ENCODE measurements at regions not wholly inside any gene's neighbourhood (a gene's known extent, or its start where the extent isn't known, plus 50 kb on each side); places are given as distances from the start of the nearest gene placed in this dataset.
"Not testable (repeated sequence)": the region's sequence is repeated elsewhere in the genome, so short reads cannot be mapped to it uniquely, and the experiment has no call there.

DNA sequence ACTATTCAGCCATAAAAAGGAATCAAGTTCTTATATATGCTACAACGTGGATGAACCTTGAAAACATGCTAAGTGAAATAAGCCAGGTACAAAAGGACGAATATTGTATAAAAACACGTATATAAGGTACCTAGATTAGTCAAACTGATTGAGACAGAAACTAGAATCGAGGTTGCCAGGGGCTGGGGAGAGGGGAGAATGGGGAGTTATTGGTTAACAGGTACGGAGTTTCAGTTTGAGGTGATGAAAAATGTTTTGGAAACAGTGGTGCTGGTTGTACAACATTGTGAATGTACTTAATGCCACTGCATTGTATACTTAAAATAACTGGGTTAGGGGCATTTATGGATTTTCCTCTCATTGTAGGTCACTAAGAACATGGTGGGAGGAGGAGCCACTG is 117.0 kb upstream of the PLGLB2 start:
- TF ChIP-seq, protein P1, sequence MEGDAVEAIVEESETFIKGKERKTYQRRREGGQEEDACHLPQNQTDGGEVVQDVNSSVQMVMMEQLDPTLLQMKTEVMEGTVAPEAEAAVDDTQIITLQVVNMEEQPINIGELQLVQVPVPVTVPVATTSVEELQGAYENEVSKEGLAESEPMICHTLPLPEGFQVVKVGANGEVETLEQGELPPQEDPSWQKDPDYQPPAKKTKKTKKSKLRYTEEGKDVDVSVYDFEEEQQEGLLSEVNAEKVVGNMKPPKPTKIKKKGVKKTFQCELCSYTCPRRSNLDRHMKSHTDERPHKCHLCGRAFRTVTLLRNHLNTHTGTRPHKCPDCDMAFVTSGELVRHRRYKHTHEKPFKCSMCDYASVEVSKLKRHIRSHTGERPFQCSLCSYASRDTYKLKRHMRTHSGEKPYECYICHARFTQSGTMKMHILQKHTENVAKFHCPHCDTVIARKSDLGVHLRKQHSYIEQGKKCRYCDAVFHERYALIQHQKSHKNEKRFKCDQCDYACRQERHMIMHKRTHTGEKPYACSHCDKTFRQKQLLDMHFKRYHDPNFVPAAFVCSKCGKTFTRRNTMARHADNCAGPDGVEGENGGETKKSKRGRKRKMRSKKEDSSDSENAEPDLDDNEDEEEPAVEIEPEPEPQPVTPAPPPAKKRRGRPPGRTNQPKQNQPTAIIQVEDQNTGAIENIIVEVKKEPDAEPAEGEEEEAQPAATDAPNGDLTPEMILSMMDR (IDR thresholded peaks at IDR 0.05), result not testable (repeated sequence)
- TF ChIP-seq POLR2A (IDR thresholded peaks at IDR 0.05), result not testable (repeated sequence)

Measured in right lobe of liver (tissue), 4 donors.